Cardiac muscle cell (in vitro differentiated cells and primary cell): ENCODE measurements at regions not wholly inside any gene's neighbourhood (a gene's known extent, or its start where the extent isn't known, plus 50 kb on each side); places are given as distances from the start of the nearest gene placed in this dataset.

Experiments used
- DNase-seq, 2 donors: peaks; one replicate each; pipeline versions ENCODE4 v3.0.0 to v3.0.0-alpha.2; 2010 to 2017; ENCODE audit warnings: low read depth in 1 of 2, low spot score in 1 of 2
- H3K27ac ChIP-seq: fragments of 200-600 bp; sonication (generic); 2 replicates; pipeline ENCODE4 v1.5.1; 2016
- H3K27me3 ChIP-seq: fragments of 200-600 bp; sonication (generic); 2 replicates; pipeline ENCODE4 v1.6.0; 2016; ENCODE audit warnings: control low read depth
- H3K36me3 ChIP-seq: fragments of 200-600 bp; sonication (generic); 2 replicates; pipeline ENCODE4 v1.5.1; 2016; ENCODE audit warnings: control low read depth
- H3K4me1 ChIP-seq: fragments of 200-600 bp; sonication (generic); 2 replicates; pipeline ENCODE4 v1.8.1; 2017; ENCODE audit warnings: low read depth, mild to moderate bottlenecking, mixed run types
- H3K4me3 ChIP-seq: fragments of 200-600 bp; sonication (generic); 2 replicates; pipeline ENCODE4 v1.5.1; 2016; ENCODE audit warnings: mild to moderate bottlenecking
- H3K9me3 ChIP-seq: fragments of 200-600 bp; sonication (generic); 2 replicates; pipeline ENCODE4 v1.5.1; 2017; ENCODE audit warnings: low read depth, mild to moderate bottlenecking, control low read depth
- TF ChIP-seq, protein P1 (sequence below): IDR thresholded peaks from 2 replicates; pipeline ENCODE4 v1.5.1; 2012; ENCODE audit warnings: low read depth, mild to moderate bottlenecking, low read length

GRCh38 chr5:96248131-96248530 is 184.9 kb downstream of the PCSK1 start:
- TF ChIP-seq, protein P1, sequence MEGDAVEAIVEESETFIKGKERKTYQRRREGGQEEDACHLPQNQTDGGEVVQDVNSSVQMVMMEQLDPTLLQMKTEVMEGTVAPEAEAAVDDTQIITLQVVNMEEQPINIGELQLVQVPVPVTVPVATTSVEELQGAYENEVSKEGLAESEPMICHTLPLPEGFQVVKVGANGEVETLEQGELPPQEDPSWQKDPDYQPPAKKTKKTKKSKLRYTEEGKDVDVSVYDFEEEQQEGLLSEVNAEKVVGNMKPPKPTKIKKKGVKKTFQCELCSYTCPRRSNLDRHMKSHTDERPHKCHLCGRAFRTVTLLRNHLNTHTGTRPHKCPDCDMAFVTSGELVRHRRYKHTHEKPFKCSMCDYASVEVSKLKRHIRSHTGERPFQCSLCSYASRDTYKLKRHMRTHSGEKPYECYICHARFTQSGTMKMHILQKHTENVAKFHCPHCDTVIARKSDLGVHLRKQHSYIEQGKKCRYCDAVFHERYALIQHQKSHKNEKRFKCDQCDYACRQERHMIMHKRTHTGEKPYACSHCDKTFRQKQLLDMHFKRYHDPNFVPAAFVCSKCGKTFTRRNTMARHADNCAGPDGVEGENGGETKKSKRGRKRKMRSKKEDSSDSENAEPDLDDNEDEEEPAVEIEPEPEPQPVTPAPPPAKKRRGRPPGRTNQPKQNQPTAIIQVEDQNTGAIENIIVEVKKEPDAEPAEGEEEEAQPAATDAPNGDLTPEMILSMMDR, result no peak
- peaks cover 21% of the 10 kb centered on the region for H3K4me1 ChIP-seq
- no peak overlapping the region for H3K4me3 ChIP-seq
- H3K9me3 ChIP-seq, result no peaks in the 10 kb centered on the region
- peak; percentile 2 to 28 for DNase-seq
- H3K36me3 ChIP-seq, result no peaks in the 10 kb centered on the region
- H3K27ac ChIP-seq, result peak overlapping the region; percentile 90
- no peaks in the 10 kb centered on the region for H3K27me3 ChIP-seq

DNA sequence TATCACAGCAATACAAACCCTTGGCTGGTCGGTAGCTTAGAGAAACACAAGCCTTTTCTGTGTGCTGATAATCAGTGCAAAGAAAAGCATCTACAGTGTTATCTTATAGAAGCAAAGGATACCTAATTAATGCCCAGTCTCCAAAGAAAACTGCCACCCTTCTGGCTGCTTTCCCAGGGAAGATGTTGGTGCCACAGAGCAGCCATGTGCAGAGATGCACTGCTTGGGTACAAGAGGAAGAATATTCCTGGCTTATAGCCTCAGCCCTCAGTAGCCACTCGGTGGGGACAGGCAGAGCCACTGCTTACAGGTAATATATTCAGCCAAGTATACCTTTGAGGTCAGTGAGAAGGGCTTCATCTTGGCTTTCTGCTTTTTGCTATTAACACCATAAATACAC is 185.3 kb downstream of the PCSK1 start:
- Histone ChIP-seq H3K4me1 (peaks cover 21% of the 10 kb centered on the region), H3K36me3 (no peaks in the 10 kb centered on the region), H3K9me3 (no peaks in the 10 kb centered on the region), H3K27me3 (no peaks in the 10 kb centered on the region), H3K4me3 (no peak overlapping the region), H3K27ac (peak overlapping the region; percentile 90)
- no peak for DNase-seq
- TF ChIP-seq, protein P1, result no peak

DNA sequence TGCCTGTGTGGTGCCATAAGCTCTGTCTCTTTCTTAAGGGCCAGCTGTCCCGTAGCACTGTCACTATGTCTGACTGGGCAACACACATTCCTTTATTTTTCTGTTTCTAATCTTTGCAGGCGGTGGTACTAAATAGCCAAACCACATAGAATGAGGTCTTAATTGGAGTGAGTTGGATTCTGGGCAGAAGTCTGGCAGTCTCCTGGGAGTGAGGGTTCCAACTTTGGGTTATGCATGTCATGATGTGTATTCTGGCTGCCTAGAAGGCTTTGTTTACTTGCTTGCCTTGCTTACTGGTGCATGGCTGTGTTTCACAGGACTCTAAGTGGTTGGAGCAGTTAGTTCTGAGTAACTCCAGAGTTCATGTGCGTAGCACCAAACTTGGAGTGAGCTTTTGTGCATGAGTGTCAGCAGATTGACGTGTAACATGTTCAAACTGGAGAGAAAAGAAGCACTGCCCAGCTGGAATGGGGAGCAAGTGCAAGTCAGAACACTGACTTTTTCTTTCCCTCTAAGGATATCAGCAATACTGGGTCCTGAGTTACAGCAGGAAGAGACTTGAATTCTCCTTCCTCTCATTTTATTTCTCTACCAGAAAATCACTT is 185.8 kb downstream of the PCSK1 start:
- TF ChIP-seq, protein P1, result no peak
- peaks cover 21% of the 10 kb centered on the region for H3K4me1 ChIP-seq
- H3K36me3 ChIP-seq, result no peaks in the 10 kb centered on the region
- H3K9me3 ChIP-seq, result no peaks in the 10 kb centered on the region
- DNase-seq, result peak; percentile 50 to 72
- peak overlapping the region; percentile 90 for H3K27ac ChIP-seq
- H3K4me3 ChIP-seq, result no peak overlapping the region
- no peaks in the 10 kb centered on the region for H3K27me3 ChIP-seq

DNA sequence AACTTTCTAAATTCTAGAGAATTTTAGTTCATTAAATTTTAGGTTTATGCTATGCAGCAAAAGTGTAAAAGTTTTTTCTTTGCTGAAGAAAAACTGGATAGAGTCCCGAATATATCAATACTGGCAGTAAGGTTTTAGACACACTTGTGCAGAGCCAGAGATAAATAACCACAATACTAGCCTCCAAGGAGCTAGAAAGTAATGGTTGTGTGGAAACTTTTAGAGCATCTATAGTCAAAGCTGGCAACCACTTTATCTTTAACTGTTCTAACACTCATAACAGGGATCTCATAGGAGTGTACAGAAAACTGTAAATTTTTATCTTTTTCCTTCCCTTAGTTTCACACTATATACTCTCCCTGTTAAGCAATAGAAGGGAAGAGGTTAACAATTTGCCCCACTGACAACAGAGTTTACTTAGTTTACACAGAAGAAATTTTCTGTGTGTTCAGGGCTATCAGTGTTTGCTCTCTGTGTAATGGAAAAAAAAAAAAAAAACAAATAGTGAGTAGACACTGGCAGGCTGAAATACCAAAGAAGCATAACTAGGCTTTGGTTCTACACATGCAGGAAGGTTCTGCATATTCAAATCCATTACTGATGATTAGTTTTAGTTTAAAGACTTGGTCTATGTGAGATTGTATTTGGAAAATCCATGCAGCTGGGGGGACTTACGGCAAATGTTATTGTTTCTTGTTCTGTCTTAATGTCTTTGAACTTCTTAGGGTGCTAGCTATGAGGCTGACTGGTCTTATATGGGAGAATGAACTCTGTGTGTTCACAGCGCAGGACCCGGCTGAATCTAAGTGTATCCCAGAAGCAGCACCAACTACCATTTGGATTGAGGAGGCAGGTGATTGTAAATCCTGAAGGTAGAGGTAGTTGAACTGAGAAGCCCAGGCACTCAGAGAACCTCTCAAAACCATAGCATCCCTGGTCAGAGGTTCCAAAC is 187.6 kb downstream of the PCSK1 start:
- no peaks in the 10 kb centered on the region for H3K36me3 ChIP-seq
- H3K9me3 ChIP-seq, result no peaks in the 10 kb centered on the region
- no peak overlapping the region for H3K27ac ChIP-seq
- TF ChIP-seq, protein P1, result no peak
- H3K4me3 ChIP-seq, result no peak overlapping the region
- H3K4me1 ChIP-seq, result peaks cover 21% of the 10 kb centered on the region
- peak in 1 of 2 donors; percentile 35 for DNase-seq
- no peaks in the 10 kb centered on the region for H3K27me3 ChIP-seq

GRCh38 chr5:96244696-96245095 is 188.4 kb downstream of the PCSK1 start:
- Histone ChIP-seq H3K4me3 (no peak overlapping the region), H3K27ac (no peak overlapping the region), H3K4me1 (peaks cover 21% of the 10 kb centered on the region), H3K9me3 (no peaks in the 10 kb centered on the region), H3K36me3 (no peaks in the 10 kb centered on the region), H3K27me3 (no peaks in the 10 kb centered on the region)
- DNase-seq, result no peak
- TF ChIP-seq, protein P1, result no peak
